ENCODE measurements at regions not wholly inside any gene's neighbourhood (a gene's known extent, or its start where the extent isn't known, plus 50 kb on each side); places are given as distances from the start of the nearest gene placed in this dataset.

DNA sequence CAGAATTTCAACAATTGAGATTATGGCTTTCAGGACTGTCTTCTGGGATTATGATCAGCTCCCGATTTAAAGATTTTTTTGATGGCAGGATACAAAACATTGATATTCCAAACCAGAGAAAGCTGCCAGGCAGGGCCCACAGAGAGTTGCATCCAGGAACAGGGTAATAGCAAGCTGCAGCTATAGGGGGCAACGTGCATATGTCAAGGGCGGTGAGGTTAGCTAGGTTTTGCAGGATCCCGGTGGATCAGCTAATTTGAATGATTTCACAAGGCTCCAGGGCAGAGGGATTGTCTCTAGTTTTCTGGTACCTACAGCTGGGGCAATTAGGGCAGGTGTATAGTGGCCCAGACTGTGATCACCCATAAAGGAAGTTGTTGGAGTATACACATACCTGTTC, 339.4 kb downstream of the CHSY3 start:
- DNase-seq (ENCODE audit: low spot score), result no peak

DNA sequence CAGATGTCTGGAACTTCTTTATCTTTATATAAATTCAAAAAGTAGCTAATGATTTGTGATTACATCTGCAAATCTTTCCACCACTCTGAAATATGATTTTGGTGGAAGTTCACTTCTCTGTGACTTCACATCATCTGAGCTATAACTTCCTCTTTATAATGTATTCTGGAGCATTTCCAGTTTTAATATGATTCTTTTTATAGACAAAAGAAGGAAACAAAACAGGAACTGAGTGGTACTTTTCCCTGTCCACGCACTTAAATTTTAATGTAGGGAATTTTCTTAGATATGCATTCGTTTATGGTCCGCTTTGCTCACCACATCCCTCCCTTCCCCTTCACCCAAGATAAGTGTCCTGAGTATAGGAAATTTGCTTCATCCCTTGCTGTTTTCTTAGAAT, 333.5 kb downstream of the CHSY3 start:
- DNase-seq (ENCODE audit: low spot score), result no peak

All from ecto neural progenitor cell (in vitro differentiated cells).